CD4-positive, alpha-beta T cell treated with Interleukin-15 for 1 hour (primary cell): ENCODE measurements at regions not wholly inside any gene's neighbourhood (a gene's known extent, or its start where the extent isn't known, plus 50 kb on each side); places are given as distances from the start of the nearest gene placed in this dataset.
A peak's percentile ranks its signal among the peaks of the same experiment; 100 is the strongest.

Experiments used
- DNase-seq: peaks from one replicate; pipeline ENCODE4 v3.0.0-alpha.2; 2020

DNA sequence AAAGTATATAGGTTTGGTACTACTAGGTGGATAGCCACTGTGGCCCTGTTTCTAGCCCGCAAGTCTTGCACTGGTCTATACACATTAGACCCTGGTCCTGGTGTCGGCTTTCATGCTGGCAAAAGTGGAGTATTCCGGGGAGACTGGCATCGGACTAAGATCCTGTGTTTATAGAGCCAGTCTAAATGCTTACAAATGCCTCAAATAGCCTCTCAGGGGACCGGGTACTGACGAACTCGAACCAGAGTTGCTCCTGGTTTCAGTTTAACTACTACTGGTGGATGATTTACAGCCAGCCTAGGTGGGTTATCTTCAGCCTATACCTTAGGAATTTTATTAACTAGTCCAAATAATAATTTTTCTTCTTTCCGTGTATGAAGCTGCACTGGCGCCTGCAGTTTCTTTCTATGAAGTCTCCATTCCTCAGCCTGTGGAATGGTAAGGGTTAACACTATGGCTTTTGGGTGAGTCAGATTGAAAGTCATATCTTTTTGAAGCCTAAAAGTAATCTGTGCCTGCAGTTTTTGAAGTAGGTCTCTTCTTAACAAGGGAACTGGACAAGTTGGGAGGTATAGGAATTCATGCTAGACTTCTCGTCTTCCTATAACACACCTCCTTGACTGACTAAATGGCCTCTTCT, 51.3 kb downstream of the OR10H4 start:
- DNase-seq: no peak

GRCh38 chr19:16001481-16002312, 52.9 kb downstream of the OR10H4 start:
- peak; percentile 41 for DNase-seq

DNA sequence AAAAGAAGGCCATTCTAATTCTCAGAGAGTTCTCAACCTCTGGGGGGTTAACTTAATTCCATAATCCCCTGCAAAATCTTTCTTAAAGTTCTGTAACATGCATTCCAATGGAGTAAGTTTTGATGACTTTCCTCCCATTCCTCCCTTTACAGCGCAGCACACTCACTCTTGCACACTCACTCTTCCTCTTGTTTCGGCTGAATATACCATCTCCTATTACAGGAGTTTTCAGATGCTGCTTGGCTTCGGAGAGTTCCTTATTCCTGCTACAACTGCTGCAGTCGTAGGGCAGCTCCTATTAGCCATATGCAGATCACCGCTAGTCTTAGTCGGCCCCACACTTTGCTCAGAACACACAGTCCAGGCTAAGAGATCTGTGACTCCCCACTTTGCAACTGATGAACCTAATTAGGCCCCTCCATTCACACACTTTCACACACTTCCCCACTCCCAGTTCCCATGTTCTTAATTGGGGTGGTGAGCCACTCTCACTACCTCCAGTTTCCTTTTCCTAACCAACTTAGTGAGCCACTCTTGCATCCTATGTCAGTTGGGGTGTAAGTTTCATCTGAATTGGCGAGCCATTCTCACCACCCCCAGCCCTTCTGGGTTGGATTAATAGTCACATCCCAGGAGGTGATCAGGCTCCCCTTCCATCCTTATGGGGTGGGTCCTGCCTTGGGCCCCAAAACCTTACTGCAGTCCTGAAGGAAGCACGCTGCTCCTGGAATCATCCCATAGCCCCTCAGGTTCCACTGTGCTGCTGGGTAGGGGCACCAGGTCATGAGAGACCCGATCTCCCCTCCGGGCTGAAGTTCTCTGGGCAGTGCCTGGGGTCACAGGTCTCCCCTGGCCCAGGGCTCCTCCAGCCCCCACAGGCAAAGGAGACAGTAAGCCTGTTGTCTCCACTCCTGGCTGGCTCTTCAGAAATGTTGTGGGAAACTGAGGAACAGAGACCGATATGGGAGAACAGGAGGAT, 53.9 kb downstream of the OR10H4 start:
- DNase-seq: no peak

- no peak for DNase-seq
Observed at GRCh38 chr19:16003391-16003790, 54.6 kb downstream of the OR10H4 start.

DNA sequence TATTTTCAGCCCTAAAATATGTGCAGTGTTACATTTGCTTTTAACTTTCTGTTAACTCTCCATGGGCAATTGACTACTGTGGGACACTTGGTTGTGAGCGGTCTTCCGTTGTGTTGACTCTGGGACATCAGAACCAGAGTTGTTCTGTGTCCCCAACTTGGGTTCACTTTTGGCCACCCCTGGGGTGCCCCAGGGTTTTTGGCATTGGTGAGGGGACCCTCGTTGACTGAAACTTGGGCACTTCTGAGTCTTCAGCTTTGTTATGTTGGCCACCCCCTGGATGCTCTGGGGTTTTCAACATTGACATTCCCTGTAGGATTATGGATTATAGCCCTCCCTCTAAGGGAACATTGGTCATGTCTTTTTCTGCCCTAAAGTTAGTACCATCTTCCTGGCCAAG, 57.1 kb downstream of the OR10H4 start:
- DNase-seq: no peak

GRCh38 chr19:16012552-16012951, 63.7 kb upstream of the TPM4 start:
- DNase-seq: no peak

GRCh38 chr19:16013181-16013850, 63.0 kb upstream of the TPM4 start:
- no peak for DNase-seq

DNA sequence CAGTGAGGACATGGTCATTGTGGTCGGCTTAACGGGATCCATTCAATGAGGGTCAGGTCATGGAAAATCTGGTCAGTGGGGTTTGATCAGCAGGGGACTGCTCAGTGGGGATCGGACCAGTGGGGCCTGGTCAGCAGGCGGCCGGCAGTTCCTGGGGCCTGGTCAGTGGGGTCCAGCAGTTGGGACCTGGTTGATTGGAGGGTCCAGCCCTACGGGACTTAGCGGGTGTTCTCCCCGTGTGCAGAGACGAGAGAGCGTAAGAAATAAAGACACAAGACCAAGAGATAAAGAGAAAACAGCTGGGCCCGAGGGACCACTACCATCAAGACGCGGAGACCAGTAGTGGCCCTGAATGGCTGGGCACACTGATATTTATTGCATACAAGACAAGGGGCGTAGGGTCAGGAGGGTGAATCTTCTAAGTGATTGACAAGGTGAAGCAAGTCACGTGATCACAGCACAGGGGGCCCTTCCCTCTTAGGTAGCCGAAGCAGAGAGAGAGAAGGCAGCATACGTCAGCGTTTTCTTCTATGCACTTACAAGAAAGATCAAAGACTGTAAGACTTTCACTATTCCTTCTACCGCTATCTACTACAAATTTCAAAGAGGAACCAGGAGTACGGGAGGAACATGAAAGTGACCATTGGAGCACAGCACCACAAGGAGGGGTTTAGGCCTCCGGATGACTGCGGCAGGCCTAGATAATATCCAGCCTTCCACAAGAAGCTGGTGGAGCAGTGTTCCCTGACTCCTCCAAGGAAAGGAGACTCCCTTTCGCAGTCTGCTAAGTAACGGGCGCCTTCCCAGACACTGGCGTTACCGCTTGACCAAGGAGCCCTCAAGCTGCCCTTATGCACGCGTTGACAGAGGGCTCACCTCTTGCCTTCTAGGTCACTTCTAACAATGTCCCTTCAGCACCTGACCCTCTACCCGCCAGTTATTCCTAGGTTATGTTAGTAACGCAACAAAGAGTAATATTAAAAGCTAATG, 62.1 kb upstream of the TPM4 start:
- no peak for DNase-seq

DNA sequence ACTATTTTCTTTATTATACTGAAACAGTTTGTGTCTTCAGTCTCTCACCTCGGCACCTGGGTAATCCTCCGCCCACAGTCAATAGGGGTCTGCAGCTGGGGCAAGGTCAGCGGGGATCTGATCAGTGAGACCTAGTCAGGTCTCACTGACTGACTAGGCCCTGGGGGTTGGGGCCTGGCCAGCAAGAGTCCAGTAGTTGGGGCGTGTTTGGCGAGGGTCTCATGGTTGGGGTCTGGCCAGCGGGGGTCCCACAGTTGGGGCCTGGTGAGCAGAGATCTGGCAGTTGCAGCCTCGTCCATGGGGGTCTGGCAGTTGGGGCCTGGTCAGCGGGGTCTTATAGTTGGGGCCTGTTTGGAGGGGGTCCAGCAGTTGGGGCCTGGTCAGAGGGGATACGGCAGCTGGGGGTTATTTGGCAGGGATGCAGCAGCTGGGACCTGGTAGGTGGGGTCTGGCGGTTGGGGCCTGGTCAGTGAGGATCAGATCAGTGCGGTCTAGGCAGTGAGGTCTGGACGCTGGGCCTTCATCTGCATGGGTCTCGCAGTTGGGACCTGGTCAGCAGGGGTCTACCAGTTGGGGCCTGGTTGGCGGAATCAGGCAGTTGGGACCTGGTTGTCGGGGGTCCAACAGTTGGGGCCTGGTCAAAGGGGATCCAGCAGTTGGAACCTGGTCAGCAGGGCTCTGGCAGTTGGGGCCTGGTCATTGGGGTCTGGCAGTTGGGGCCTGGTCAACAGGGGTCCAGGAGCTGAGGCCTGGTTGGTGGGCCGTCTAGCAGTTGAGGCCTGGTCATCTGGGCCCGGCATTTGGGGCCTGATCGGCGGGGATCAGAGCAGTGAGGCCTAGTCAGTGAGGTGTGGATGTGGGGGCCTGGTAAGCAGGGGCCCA, 61.1 kb upstream of the TPM4 start:
- no peak for DNase-seq

DNA sequence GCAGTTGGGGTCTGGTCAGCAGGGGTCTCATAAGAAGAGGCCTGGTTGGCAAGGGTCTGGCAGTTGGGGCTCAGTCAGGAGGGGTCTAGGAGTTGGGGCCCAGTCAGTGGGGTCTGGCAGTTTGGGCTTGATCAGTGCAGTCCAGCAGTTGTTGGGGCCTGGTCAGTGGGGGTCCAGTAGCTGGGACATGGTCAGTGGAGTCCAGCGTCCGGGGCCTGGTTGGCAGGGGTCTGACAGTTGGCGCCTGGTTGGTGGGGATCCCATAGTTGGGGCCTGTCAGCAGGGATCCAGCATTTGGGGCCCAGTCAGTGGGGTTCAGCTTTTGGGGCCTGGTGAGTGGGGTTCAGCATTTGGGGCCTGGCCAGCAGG, 60.5 kb upstream of the TPM4 start:
- DNase-seq: no peak

DNA sequence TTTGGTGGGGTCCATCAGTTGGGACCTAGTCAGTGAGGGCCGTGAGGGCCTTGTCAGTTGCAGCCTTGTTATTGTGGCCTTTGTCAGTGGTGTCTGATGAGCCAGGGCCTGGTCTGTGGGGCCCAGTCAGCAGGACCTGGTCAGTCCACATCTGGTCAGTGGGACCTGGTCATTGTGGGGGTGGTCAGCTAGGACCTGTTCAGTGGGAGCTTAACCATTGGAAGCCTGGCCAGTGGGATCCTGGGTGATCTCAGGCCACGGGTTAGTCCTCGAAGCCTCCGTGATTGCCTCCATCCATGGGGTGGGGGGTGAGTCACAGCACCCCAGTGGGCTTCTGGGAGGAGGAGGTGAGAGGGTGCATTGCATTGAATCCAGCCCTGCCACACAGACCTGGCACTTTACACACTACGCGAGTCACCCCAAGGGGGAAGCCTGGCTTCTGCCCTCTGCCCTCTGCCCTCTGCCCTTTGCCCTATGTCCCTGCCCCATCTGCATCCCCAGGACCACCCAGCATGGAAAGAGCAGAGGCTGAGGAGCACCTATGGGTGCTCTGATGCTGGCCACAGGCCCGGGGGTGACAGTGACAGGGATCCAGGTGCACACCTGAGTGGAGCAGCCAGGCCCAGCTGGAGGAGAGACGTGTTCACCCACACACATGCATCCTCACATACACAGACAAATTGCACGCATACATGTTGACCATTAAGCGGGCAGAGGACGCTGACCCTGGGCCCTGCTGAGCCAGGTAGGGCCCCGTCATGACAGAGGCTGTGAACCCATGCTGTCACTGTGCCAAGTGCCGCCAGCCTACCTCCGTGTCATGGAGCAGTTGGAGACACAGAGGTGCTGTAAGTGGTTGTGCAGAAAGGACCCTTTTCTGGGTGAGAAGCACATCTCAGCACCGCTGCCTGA, 59.8 kb upstream of the TPM4 start:
- no peak for DNase-seq

- DNase-seq: no peak
Observed at GRCh38 chr19:16017138-16017490, 59.2 kb upstream of the TPM4 start.

GRCh38 chr19:16018106-16018755, 58.1 kb upstream of the TPM4 start:
- no peak for DNase-seq

DNA sequence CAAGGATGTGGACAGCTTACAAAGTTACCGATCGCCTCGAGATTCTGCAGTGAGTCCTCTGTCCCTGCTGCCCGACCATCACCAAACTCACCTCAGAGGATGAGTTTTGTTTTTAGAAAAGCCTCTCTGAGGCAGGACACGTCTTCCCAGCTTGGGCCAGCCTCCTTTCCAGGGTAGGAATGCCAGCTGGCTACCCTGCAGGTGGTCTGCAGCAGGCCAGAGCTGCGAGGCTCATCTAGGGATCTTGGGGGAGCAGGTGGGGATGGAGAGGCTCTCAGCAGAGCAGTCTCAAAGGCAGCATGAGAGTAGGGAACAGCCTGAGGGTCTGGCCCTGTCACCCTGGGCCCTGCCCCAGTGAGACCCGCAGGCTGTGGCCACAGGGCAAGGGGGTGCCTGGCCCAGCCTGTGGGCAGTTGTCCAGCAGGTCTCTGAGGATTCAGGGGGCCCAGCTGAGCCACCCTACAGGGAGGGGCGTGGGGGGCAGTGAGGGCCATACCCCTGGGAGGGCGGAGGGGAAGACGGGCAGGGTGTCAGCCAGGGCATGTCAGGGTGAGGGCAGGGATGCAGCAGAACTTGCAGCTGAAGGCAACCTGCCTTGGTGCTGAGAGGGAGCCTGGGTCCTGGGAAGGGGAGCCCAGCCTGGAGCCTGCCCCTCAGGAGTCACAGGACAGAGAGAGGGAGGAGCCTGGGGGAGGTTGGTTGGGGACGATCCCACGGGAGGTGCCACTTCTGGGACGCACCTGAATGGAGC, 57.3 kb upstream of the TPM4 start:
- no peak for DNase-seq

- no peak for DNase-seq
Observed at GRCh38 chr19:16019691-16020448, 56.4 kb upstream of the TPM4 start.

- DNase-seq: no peak
Observed at GRCh38 chr19:16021796-16022195, 54.5 kb upstream of the TPM4 start.

GRCh38 chr19:16022251-16022650, 54.0 kb upstream of the TPM4 start:
- peak; percentile 2 for DNase-seq
